H9 (cell line): ENCODE measurements at regions not wholly inside any gene's neighbourhood (a gene's known extent, or its start where the extent isn't known, plus 50 kb on each side); places are given as distances from the start of the nearest gene placed in this dataset.

Experiments
- DNase-seq: peaks from one replicate; pipeline ENCODE4 v3.0.0-alpha.2; 2017
- H2AFZ ChIP-seq: one replicate; pipeline ENCODE4 v1.6.1; 2013; ENCODE audit warnings: mild to moderate bottlenecking, low read length, control low read depth, moderate library complexity
- H2AK5ac ChIP-seq: 2 replicates; pipeline ENCODE4 v1.6.1; 2013; ENCODE audit warnings: low read length, control low read depth, mixed read lengths; ENCODE audit not compliant: insufficient read length
- H2BK120ac ChIP-seq: one replicate; pipeline ENCODE4 v1.6.1; 2013; ENCODE audit warnings: low read depth, mild to moderate bottlenecking, low read length, control low read depth, inconsistent platforms; ENCODE audit not compliant: poor library complexity, severe bottlenecking
- H2BK12ac ChIP-seq: 2 replicates; pipeline ENCODE4 v1.6.1; 2013; ENCODE audit warnings: low read length, control low read depth, mixed read lengths, low read depth; ENCODE audit not compliant: insufficient read length
- H2BK15ac ChIP-seq: 2 replicates; pipeline ENCODE4 v1.6.1; 2013; ENCODE audit warnings: low read depth, low read length, control low read depth
- H2BK20ac ChIP-seq: one replicate; pipeline ENCODE4 v1.6.1; 2013; ENCODE audit warnings: low read depth, mild to moderate bottlenecking, low read length, control low read depth, inconsistent platforms; ENCODE audit not compliant: poor library complexity, severe bottlenecking
- H2BK5ac ChIP-seq: 2 replicates; pipeline ENCODE4 v1.6.1; 2013; ENCODE audit warnings: low read length, control low read depth, mixed read lengths; ENCODE audit not compliant: insufficient read length
- H3K14ac ChIP-seq: 2 replicates; pipeline ENCODE4 v1.6.1; 2013; ENCODE audit warnings: low read length, control low read depth; ENCODE audit not compliant: insufficient read depth
- H3K18ac ChIP-seq: 2 replicates; pipeline ENCODE4 v1.6.1; 2013; ENCODE audit warnings: low read depth, mild to moderate bottlenecking, mixed read lengths, low read length, control low read depth; ENCODE audit not compliant: insufficient read length
- H3K23ac ChIP-seq: 2 replicates; pipeline ENCODE4 v1.6.1; 2013; ENCODE audit warnings: low read length, control low read depth, mixed read lengths, low read depth; ENCODE audit not compliant: insufficient read length
- H3K23me2 ChIP-seq: 2 replicates; pipeline ENCODE4 v1.6.1; 2013; ENCODE audit warnings: low read depth, mild to moderate bottlenecking, mixed read lengths, low read length, control low read depth; ENCODE audit not compliant: insufficient read length, poor library complexity, severe bottlenecking
- H3K27ac ChIP-seq: 2 replicates; pipeline ENCODE4 v1.5.1; 2013; ENCODE audit warnings: low read length, control low read depth, mixed read lengths, low read depth; ENCODE audit not compliant: insufficient read length
- H3K27me3 ChIP-seq: 2 replicates; pipeline ENCODE4 v1.6.1; 2013; ENCODE audit warnings: low read length, control low read depth, inconsistent platforms; ENCODE audit not compliant: insufficient read depth
- H3K4ac ChIP-seq: 2 replicates; pipeline ENCODE4 v1.6.1; 2013; ENCODE audit warnings: low read depth, mild to moderate bottlenecking, control low read depth, inconsistent platforms, low read length, moderate library complexity
- H3K4me1 ChIP-seq: 2 replicates; pipeline ENCODE4 v1.6.1; 2013; ENCODE audit warnings: low read length, control low read depth, inconsistent platforms; ENCODE audit not compliant: insufficient read depth
- H3K4me2 ChIP-seq: 2 replicates; pipeline ENCODE4 v1.6.1; 2013; ENCODE audit warnings: low read length, control low read depth, mixed read lengths; ENCODE audit not compliant: insufficient read length, insufficient read depth
- H3K56ac ChIP-seq: 2 replicates; pipeline ENCODE4 v1.6.1; 2013; ENCODE audit warnings: low read depth, mild to moderate bottlenecking, mixed read lengths, low read length, control low read depth; ENCODE audit not compliant: insufficient read length
- H3K79me1 ChIP-seq: 2 replicates; pipeline ENCODE4 v1.6.1; 2013; ENCODE audit warnings: low read depth, mild to moderate bottlenecking, moderate library complexity, low read length, control low read depth, inconsistent platforms; ENCODE audit not compliant: insufficient read depth, poor library complexity, severe bottlenecking
- H3K79me2 ChIP-seq: 2 replicates; pipeline ENCODE4 v1.6.1; 2013; ENCODE audit warnings: low read length, control low read depth, inconsistent platforms; ENCODE audit not compliant: insufficient read depth
- H3K9ac ChIP-seq: 2 replicates; pipeline ENCODE4 v1.6.1; 2013; ENCODE audit warnings: low read length, control low read depth, mixed read lengths; ENCODE audit not compliant: insufficient read length; ENCODE audit errors: extremely low read depth
- H3K9me3 ChIP-seq: one replicate; pipeline ENCODE4 v1.6.1; 2013; ENCODE audit warnings: low read depth, low read length, inconsistent platforms; ENCODE audit not compliant: control insufficient read depth
- H3T11ph ChIP-seq: one replicate; pipeline ENCODE4 v1.6.1; 2013; ENCODE audit warnings: mild to moderate bottlenecking, low read length, control low read depth, inconsistent platforms
- H4K20me1 ChIP-seq: one replicate; pipeline ENCODE4 v1.6.1; 2013; ENCODE audit not compliant: control insufficient read depth, insufficient read length, insufficient read depth
- H4K5ac ChIP-seq: 2 replicates; pipeline ENCODE4 v1.6.1; 2013; ENCODE audit warnings: low read depth, mild to moderate bottlenecking, mixed read lengths, low read length, control low read depth; ENCODE audit not compliant: insufficient read length
- H4K8ac ChIP-seq: replicated peaks from 2 replicates; pipeline ENCODE4 v1.6.1; 2013; ENCODE audit warnings: low read length, control low read depth, mixed read lengths, low read depth; ENCODE audit not compliant: insufficient read length
- H4K91ac ChIP-seq: 2 replicates; pipeline ENCODE4 v1.6.1; 2013; ENCODE audit warnings: low read depth, mild to moderate bottlenecking, moderate library complexity, mixed read lengths, low read length, control low read depth; ENCODE audit not compliant: insufficient read length
- H3K27ac Mint-ChIP-seq, 3 experiments: 2 replicates in 2 of 3; 3 replicates in 1 of 3; pipeline ENCODE4 v1.8.0; 2020 to 2021; ENCODE audit warnings: mixed read lengths in 3 of 3, mild to moderate bottlenecking in 1 of 3, moderate library complexity in 1 of 3
- H3K27me3 Mint-ChIP-seq: 2 replicates; pipeline ENCODE4 v1.8.0; 2021; ENCODE audit warnings: low read depth, mild to moderate bottlenecking, moderate library complexity, mixed read lengths
- H3K36me3 Mint-ChIP-seq, 3 experiments: 2 replicates in 2 of 3; 3 replicates in 1 of 3; pipeline ENCODE4 v1.8.0; 2020 to 2021; ENCODE audit warnings: low read depth in 3 of 3, mixed read lengths in 3 of 3; ENCODE audit not compliant: insufficient read depth in 1 of 3
- H3K4me1 Mint-ChIP-seq, 2 experiments: 2 replicates each; pipeline ENCODE4 v1.8.0; 2020; ENCODE audit warnings: mixed read lengths in 2 of 2
- H3K4me3 Mint-ChIP-seq, 2 experiments: 2 replicates in 1 of 2; 3 replicates in 1 of 2; pipeline ENCODE4 v1.8.0; 2020 to 2021; ENCODE audit warnings: mild to moderate bottlenecking in 2 of 2, mixed read lengths in 2 of 2, moderate library complexity in 1 of 2
- H3K9me3 Mint-ChIP-seq, 2 experiments: 2 replicates in 1 of 2; 3 replicates in 1 of 2; pipeline ENCODE4 v1.8.0; 2020; ENCODE audit warnings: mild to moderate bottlenecking in 2 of 2, mixed read lengths in 2 of 2, moderate library complexity in 1 of 2
- WGBS: extraction: QIAGEN DNeasy Blood & Tissue Kit; methylation state at CpG from one replicate; pipeline ENCODE4 v1.1.7; 2013; ENCODE audit warnings: missing lambda C conversion rate, low lambda C conversion rate, mixed read lengths; ENCODE audit not compliant: insufficient read length; ENCODE audit errors: extremely low coverage; 5-methylcytosine and 5-hydroxymethylcytosine counted together
- TF ChIP-seq, protein P1 (sequence below): fragments of 200-600 bp; sonication (generic); conservative IDR thresholded peaks from 3 replicates; pipeline ENCODE4 v1.8.0; 2021; ENCODE audit warnings: antibody characterized with exemption, mild to moderate bottlenecking

DNA sequence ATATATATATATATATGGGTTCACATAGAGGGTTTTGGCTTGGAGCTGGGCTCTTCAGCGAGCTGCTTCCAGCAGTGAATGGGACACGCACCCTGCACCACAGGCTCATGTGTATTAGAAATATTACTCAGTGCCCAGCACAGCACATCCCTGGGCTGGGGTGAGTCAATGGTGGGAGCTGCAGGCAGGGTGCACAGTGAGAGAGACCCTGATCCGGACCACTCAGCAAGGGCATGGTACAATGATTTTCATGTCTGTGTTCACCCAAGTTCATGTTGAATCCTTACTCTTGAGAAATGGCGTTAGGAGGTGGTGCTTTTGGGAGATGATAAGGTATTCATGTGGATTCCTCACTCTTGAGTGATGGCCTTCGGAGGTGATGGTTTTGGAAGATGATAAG lies 194.7 kb downstream of the ASMT start:
- Histone ChIP-seq H3K27ac (no peak overlapping the region), H2BK5ac (no peak overlapping the region), H3K9me3 (no peaks in the 10 kb centered on the region), H2BK15ac (no peak overlapping the region), H4K91ac (no peak overlapping the region), H3K79me2 (no peaks in the 10 kb centered on the region), H3K4ac (no peak overlapping the region), H2AK5ac (no peak overlapping the region), H2AFZ (no peak overlapping the region), H3K4me2 (no peak overlapping the region), H3K23ac (no peak overlapping the region), H3K56ac (no peak overlapping the region), H3K9ac (no peak overlapping the region), H3K18ac (no peak overlapping the region), H2BK20ac (no peak overlapping the region), H4K20me1 (no peaks in the 10 kb centered on the region), H3K79me1 (no peaks in the 10 kb centered on the region), H4K5ac (no peak overlapping the region), H3K23me2 (peaks cover 3% of the 10 kb centered on the region), H4K8ac (no peak overlapping the region), H2BK12ac (no peak overlapping the region), H3K14ac (no peak overlapping the region), H2BK120ac (no peak overlapping the region), H3K27me3 (no peaks in the 10 kb centered on the region), H3T11ph (no peak overlapping the region), H3K4me1 (0 out of 2 replicates have a peak, but pooled peaks cover 2% of the 10 kb centered on the region)
- no peak for DNase-seq
- H3K27me3 Mint-ChIP-seq = peaks cover 2% of the 10 kb centered on the region; the same call in 1 of the 2 replicates
- TF ChIP-seq, protein P1, sequence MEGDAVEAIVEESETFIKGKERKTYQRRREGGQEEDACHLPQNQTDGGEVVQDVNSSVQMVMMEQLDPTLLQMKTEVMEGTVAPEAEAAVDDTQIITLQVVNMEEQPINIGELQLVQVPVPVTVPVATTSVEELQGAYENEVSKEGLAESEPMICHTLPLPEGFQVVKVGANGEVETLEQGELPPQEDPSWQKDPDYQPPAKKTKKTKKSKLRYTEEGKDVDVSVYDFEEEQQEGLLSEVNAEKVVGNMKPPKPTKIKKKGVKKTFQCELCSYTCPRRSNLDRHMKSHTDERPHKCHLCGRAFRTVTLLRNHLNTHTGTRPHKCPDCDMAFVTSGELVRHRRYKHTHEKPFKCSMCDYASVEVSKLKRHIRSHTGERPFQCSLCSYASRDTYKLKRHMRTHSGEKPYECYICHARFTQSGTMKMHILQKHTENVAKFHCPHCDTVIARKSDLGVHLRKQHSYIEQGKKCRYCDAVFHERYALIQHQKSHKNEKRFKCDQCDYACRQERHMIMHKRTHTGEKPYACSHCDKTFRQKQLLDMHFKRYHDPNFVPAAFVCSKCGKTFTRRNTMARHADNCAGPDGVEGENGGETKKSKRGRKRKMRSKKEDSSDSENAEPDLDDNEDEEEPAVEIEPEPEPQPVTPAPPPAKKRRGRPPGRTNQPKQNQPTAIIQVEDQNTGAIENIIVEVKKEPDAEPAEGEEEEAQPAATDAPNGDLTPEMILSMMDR = no peak
- peaks cover 16 to 19% of the 10 kb centered on the region in 2 experiments for H3K4me1 Mint-ChIP-seq
- H3K4me3 Mint-ChIP-seq = no peak overlapping the region
- H3K36me3 Mint-ChIP-seq = no peaks in the 10 kb centered on the region
- H3K27ac Mint-ChIP-seq = no peak overlapping the region
- WGBS = no CpG with 5 or more reads among the region's 5 CpGs
- no peaks in the 10 kb centered on the region for H3K9me3 Mint-ChIP-seq
